ENCODE measurements at regions not wholly inside any gene's neighbourhood (a gene's known extent, or its start where the extent isn't known, plus 50 kb on each side); places are given as distances from the start of the nearest gene placed in this dataset.

DNA sequence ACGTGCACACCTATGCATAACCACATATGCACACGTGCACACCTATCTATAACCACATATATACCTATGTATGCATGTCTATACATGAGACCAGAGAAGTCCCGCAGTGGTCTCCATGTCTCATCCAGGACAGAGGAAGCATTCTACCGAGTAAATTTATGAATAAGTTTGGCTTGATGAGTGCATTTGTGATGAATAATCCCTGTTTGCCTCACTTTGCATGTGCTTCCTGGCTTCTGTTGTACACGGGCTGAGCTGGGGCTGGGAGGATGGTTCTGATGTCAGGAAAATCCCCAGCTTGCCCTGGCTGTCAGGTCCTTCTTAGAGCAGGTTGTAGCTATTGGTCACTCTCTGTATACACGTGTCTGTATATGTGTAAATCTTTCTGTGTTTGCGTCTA, 157.6 kb upstream of the RPS6KA2 start:
- in situ Hi-C loops (cut with HindIII; ENCODE audit: low pct_unique_long_range_greater_than_20kb, low sequenced_read_pairs), result no loop called here
- no peak for DNase-seq (ENCODE audit: low read depth, low spot score)

DNA sequence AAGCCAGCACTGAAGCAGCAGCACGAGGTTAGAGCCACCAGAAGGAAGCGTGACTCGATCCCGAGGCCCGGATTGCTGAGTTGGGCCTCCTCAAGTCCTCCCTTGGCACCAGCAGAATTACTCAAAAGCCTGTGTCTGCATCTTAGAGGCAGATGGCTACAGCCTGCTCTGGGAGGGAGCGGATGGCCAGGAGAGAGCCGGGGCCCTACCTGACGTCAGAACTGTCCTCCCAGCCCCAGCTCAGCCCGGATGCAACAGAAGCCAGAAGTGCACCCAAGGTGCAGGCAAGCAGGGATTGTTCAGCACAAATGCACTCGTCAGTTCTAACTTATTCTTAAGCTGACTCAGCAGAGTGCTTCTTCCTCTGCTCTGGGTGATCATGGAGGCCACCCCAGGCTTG, 155.5 kb upstream of the RPS6KA2 start:
- in situ Hi-C loops (cut with HindIII; ENCODE audit: low pct_unique_long_range_greater_than_20kb, low sequenced_read_pairs), result no loop called here
- no peak for DNase-seq (ENCODE audit: low read depth, low spot score)

DNA sequence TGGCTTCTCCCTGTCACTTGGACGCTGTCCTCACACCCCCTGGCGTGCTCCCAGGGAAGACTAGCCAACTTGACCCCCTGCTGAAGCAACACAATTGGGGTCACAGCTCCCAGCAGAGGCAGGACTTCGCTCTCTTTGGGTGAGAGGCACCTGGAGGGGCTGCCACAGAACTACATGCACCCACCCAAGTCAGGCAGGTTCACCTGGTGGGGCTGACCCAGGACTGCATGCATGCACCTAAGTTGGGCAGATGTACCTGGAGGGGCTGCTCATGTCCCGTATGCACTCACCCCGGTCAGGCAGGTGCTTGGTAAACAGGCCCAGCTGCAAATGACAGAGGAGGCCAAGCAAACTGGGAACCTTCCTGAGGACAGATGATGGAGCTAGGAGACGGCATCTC, 154.3 kb upstream of the RPS6KA2 start:
- in situ Hi-C loops (cut with HindIII; ENCODE audit: low pct_unique_long_range_greater_than_20kb, low sequenced_read_pairs), result no loop called here
- no peak for DNase-seq (ENCODE audit: low read depth, low spot score)

DNA sequence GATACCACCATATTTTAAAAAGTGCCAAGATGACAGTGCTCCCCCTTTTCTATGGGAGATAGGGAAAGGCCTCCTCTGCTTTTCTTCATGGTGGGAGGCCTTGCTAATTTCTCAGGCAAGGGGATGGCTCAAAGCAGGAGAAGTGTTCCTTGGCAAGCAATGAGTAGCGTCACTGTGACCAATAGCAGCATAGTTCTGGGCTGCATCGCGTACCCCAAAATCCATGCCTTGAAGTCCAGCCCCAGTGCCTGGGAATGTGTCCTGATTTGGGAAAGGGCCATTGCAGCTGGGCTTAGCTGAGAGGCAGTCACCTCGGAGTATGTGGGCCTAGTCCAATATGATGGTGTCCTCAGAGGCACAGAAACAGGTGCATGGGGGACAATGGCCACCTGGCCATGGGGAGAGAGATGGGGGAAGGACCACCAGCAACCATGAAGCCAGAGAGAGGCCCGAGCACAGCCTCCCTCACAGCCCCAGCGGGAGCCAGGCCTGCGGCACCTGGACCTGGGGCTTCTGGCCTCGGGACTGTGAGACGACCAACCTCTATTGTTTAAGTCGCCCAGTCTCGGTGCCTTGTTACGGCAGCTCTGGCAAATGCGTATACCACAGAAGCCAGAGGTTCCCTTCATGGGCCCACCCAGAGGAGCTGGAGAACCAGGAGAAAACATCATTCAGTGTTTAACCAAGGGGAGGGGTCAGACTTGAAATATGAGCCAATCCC, 153.1 kb upstream of the RPS6KA2 start:
- DNase-seq (ENCODE audit: low read depth, low spot score), result no peak
- in situ Hi-C loops (cut with HindIII; ENCODE audit: low pct_unique_long_range_greater_than_20kb, low sequenced_read_pairs), result no loop called here

DNA sequence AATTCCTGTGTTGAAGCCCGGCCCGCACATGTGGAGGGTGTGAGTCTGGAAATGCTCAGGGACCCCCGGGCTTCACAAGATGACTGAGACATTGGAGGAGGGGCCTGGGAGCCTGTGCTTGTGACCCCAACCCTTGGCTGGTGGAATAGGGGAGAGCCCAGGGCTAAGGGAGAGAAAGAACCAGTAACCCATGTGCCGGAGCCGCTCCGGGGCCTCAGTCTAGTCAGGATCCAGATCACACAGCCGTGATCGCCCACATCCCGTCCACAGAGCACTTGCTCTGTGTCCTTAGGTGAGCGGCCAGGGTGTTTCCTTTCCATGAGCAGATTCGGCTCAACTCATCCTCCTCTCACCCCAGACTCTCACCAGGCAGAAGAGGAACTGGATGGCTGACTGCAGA, 152.3 kb upstream of the RPS6KA2 start:
- in situ Hi-C loops (cut with HindIII; ENCODE audit: low pct_unique_long_range_greater_than_20kb, low sequenced_read_pairs), result no loop called here
- DNase-seq (ENCODE audit: low read depth, low spot score), result no peak

DNA sequence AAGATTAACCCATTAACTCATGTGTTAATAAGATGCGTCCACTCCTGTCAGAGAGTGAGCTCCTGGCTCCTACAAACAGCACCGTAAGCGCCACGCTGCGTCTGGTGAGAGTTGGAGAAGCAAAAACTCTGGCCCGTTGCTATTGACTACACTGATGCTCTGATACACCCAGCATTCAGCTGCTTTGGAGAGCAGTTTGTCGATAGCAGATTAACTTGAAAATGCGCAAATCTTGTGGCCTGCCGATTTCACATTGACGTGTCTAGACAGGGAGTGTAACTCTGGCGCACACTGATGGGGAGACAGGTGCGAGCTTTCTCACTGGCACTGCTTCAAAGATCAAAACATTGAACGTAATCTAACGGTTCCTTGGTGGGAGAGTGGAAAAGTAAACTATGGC, 151.7 kb upstream of the RPS6KA2 start:
- no peak for DNase-seq (ENCODE audit: low read depth, low spot score)

DNA sequence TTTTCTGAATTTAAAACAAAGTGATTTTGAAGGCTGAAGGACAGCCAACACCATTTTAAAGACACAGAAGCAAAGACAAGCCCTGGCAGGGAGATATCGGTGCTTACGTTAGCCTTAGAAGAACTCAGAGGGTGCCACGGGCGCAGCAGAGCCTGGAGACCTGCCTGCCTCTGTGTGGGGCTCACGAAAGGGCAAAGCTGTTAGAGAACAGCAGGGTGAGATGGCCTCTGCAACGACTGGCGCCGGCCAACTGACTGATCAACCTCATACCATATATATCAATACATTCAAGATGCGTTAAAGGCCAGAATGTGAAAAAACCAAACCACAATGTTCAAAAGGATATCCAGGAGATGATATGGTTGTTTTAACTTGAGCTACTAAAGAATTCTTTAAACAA, 151.0 kb upstream of the RPS6KA2 start:
- no peak for DNase-seq (ENCODE audit: low read depth, low spot score)
- in situ Hi-C loops (cut with HindIII; ENCODE audit: low pct_unique_long_range_greater_than_20kb, low sequenced_read_pairs), result no loop called here

More for the DNA sequence above, 151.7 kb upstream of the RPS6KA2 start:
- in situ Hi-C loops (cut with HindIII; ENCODE audit: low pct_unique_long_range_greater_than_20kb, low sequenced_read_pairs), result no loop called here

DNA sequence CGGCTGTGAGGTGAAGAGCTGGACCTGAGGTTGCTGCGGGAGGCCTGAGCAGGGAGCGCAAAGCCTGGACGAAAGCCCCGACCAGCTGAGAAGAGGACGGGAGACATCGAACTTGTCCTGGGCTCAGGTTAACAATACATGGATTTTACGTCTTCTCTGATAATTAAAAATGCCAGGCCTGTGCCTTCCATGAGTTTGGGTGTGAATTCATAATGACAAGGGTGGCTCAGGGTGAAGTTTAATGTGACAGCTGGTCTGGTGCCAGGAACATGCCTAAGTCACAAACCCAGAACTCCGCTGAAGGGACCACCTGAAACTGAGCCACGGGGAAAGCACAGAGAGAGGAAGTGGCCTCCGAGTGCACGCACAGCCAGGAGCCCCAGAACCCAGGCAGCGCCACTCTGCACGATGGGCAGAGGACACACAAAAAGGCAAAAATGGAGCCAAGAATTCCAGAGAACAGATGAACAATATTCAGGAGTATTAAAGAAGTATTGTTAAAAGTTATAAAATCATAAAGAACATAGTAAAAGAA, 150.1 kb upstream of the RPS6KA2 start:
- no peak for DNase-seq (ENCODE audit: low read depth, low spot score)
- in situ Hi-C loops (cut with HindIII; ENCODE audit: low pct_unique_long_range_greater_than_20kb, low sequenced_read_pairs), result no loop called here

DNA sequence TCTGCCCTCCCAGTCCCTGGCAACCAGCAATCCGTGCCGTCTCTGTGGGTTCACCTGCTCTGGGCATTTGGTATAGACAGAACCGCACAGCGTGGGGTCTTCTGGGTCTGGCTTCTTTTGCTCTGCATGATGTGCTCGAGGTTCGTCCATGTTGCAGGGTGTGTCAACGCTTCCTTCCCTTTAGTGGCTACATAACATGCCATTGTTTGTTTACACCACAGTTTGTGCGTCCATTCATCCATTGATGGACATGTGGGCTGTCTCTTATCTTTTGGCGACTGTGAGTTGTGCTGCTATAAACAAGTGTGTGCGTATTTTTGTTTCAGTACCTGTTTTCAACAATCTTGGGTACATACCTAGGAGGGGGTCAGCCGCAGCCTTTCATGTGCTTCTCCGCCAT, 149.5 kb upstream of the RPS6KA2 start:
- no peak for DNase-seq (ENCODE audit: low read depth, low spot score)
- in situ Hi-C loops (cut with HindIII; ENCODE audit: low pct_unique_long_range_greater_than_20kb, low sequenced_read_pairs), result no loop called here

DNA sequence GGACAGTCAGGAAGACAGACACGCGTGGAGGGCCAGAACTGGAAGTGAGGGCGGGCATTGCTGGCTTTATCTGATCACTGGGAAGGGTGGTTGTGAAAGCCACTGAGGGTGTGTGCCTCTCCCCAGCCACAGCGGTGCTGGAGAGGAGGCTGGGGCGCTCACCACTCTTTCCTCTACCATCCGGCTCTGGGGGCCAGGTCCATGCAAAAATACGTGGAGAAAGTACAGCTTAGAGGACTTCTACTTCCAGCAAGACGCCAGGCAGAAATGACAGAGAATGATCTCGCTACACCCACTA, 148.8 kb upstream of the RPS6KA2 start:
- in situ Hi-C loops (cut with HindIII; ENCODE audit: low pct_unique_long_range_greater_than_20kb, low sequenced_read_pairs), result no loop called here
- DNase-seq (ENCODE audit: low read depth, low spot score), result no peak

DNA sequence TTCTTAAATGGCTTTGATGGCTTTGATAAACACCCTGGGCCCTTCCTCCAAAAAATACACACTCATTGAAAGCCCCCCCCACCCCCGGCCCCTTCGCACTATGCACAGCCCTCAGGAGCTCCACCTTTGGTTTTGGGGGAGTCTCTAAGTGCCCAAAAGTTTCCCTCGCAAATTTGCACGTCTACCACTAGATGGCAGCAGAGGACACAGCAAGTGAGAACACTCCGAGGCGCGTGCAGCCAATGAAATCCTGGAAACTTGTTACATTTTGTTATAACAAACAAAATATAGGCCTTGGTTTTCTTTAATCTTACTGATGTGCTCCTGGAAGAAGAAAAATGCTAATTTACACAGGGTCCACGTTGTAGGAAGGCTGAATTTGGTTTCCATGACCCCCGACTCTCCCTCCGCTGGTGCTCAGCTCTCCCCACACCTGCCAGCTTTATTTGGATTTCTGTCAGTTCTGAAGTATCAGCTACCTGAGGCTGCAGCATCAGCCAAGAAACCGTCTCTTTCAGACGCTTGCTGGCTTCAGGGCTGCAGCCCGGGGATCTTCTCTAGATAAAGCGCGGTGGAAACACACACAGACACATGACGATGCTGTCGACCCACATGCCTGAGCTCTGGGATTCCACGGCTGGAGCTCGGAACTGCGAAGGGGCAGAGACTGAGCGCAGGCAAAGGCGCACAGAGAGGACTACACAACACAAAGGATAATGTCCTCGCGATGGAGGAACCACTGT, 148.3 kb upstream of the RPS6KA2 start:
- DNase-seq (ENCODE audit: low read depth, low spot score), result peak; percentile 72
- in situ Hi-C loops (cut with HindIII; ENCODE audit: low pct_unique_long_range_greater_than_20kb, low sequenced_read_pairs), result no loop called here

DNA sequence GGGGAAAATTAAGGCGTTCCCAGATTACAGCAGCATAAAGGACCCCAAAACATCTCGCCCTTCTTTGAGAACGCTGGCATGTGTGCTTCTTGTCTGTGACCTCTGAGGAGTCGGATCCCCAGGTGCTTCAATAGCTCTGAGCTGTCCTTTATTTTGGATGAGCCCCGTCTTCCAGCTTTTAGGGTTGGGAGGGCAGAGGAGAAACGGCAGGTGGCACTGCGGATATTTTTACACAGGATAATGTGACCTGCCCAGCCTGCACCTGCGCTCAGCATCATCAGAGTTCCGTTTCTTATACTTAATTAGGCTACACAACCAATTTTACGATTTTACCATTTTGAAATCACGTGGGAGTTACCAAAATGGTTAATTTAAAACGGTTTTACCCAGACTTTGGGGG, 147.7 kb upstream of the RPS6KA2 start:
- in situ Hi-C loops (cut with HindIII; ENCODE audit: low pct_unique_long_range_greater_than_20kb, low sequenced_read_pairs), result no loop called here
- no peak for DNase-seq (ENCODE audit: low read depth, low spot score)

DNA sequence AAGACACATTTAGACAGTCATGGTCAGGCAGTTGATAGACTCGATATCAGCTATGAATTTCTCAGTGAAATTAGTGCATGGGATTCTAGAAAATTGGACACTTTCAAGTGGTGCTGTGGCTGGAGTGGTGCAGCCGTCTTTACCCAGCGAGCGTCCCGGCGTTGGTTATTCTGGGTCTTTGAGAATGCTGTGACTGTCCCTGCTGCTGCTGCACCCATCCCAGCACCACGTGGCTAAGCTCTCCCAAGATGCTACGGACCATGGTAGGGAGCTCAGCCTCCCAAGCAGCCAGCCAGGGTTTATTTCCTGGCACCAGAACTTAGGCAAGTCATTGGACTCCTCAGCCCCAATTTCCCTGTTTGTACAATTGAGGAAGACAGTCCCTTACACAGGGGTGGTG, 147.2 kb upstream of the RPS6KA2 start:
- in situ Hi-C loops (cut with HindIII; ENCODE audit: low pct_unique_long_range_greater_than_20kb, low sequenced_read_pairs), result no loop called here
- no peak for DNase-seq (ENCODE audit: low read depth, low spot score)

DNA sequence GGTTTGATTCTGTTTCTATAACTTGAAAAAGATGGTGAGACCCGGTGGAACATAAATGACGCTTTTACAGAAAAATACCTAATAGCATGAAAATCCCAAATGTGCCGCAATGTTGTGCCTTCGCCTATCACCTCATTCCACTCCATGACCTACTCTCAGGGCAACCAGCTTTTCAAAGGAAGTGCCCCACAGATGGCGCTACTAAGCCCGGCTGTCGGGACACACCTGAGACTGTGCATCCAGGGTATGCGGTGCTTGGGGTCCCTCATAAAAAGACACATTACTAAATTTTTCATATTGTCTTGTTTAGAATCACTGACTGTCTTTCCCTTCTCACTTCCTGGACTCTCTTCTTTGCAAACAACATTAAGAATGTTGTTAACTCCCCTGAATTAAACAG, 145.5 kb upstream of the RPS6KA2 start:
- in situ Hi-C loops (cut with HindIII; ENCODE audit: low pct_unique_long_range_greater_than_20kb, low sequenced_read_pairs), result no loop called here
- DNase-seq (ENCODE audit: low read depth, low spot score), result no peak

DNA sequence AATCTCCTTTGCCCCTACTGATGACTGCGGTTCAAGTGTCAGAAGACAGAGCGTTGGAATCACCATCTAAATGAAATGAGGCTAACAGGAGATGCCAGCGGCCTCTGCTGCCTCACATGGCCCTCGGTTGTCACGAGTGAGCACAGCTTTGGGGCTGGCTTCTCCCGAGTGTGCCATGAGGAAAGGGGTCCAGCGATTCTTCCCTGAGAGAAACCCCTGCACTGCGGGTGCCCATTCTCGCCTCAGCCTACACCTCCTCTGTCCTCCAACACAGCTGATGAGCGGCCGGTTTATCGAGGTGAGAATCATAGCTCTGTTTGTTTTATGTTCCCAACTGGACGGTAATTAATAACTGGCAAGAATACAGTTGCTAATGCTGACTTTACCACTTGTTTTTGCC, 144.7 kb upstream of the RPS6KA2 start:
- in situ Hi-C loops (cut with HindIII; ENCODE audit: low pct_unique_long_range_greater_than_20kb, low sequenced_read_pairs), result no loop called here
- DNase-seq (ENCODE audit: low read depth, low spot score), result no peak

DNA sequence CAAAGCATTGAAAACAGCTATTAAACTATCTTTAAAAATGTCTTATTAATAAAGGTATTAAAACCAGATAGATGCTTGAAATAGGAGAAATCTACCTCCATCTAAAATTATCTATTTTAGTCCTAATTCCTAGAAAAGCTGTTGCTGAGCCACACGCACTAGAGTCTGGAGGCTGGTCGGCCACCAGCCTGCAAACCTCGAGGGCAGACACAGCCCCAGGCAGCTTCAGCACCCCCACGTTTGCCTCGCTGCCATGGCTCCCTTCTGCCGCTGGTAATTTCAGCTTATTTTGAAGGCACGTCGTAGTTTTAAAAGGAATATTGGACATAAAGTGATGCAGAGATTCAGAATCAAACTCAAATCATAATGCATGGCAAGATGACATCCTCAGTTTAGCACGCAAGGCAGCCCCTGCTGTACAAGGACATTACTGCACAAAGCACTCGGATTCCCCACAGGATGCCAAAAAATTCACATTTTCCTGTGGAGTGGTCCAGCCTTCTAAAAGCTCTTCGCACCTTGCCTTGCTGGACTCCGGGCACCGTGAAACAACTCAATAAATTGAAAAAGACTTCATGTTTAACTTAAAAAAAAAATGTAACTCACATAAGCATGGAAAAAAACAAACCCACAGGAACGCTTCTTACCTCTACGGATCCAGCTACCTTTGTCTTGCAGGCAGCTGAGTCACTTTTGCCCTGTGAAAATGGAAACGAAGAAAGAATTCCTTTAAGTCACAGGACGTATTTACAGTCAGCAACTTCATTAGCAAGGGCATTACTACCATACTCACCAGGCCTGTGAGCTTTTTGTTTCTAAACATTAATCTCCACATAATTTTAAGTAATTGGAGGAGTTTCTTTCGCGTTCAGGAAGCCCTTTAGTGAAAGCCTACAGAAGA, 143.4 kb upstream of the RPS6KA2 start:
- DNase-seq (ENCODE audit: low read depth, low spot score), result no peak
- in situ Hi-C loops (cut with HindIII; ENCODE audit: low pct_unique_long_range_greater_than_20kb, low sequenced_read_pairs), result no loop called here

DNA sequence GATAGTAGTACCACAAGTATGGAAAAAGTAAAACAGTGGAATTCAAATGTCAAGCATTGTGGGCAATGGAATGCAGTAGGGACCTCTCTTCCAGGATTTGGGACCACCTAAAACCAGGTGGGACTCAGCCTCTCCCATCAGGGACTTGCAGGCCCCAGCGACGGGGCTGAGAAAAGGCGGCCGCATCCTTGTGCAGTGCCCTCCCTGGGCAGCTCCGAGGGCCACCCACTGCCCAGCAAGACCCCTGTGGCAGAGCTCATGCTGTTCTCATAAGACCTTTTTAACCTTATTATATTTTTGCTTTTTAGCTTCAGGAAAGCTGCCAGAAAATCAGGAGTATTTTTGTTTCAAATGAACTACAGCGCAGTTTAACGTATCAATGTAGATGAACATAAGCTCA, 142.6 kb upstream of the RPS6KA2 start:
- in situ Hi-C loops (cut with HindIII; ENCODE audit: low pct_unique_long_range_greater_than_20kb, low sequenced_read_pairs), result no loop called here

DNA sequence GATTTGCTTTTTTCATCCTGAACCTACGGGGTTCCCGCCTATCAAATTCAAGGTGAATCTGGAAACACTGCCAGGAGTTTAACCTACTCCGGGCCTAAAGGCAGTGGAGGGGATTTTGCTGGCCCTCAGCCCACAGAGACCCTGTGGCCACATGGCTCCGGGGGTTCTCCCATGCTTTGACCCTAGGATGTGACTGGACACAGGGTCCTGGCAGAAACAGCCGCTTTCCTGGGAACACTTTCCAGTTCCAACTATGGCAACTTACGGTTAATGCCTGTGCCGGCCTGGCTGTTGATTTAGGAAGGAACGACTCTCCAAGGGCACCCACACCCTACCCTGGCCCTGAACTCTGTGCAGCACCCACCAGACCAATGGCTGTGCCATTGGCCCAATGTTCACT, 141.7 kb upstream of the RPS6KA2 start:
- in situ Hi-C loops (cut with HindIII; ENCODE audit: low pct_unique_long_range_greater_than_20kb, low sequenced_read_pairs), result no loop called here
- no peak for DNase-seq (ENCODE audit: low read depth, low spot score)

More for the DNA sequence above, 142.6 kb upstream of the RPS6KA2 start:
- no peak for DNase-seq (ENCODE audit: low read depth, low spot score)

All from SK-MEL-5 (cell line).